22Rv1 (cell line): ENCODE measurements at regions not wholly inside any gene's neighbourhood (a gene's known extent, or its start where the extent isn't known, plus 50 kb on each side); places are given as distances from the start of the nearest gene placed in this dataset.

Experiments
- CTCF ChIP-seq: fragments of 450-650 bp; IDR thresholded peaks from 2 replicates; pipeline ENCODE4 v1.5.1; 2017; ENCODE audit warnings: mild to moderate bottlenecking
- ZFX ChIP-seq: fragments of 450-650 bp; IDR thresholded peaks from 2 replicates; pipeline ENCODE4 v1.6.1; 2017; ENCODE audit warnings: antibody characterized with exemption, borderline replicate concordance

- TF ChIP-seq CTCF = no peak
- no peak for TF ChIP-seq ZFX
These were observed 275.1 kb downstream of the BRINP1 start for GRCh38 chr9:119094086-119094485.
